Osteoblast (primary cell): ENCODE measurements at regions not wholly inside any gene's neighbourhood (a gene's known extent, or its start where the extent isn't known, plus 50 kb on each side); places are given as distances from the start of the nearest gene placed in this dataset.

Experiments
- DNase-seq: peaks from one replicate; pipeline ENCODE4 v3.0.0; 2011; ENCODE audit warnings: low spot score, mixed read lengths; ENCODE audit not compliant: insufficient read length; ENCODE audit errors: missing footprints
- H2AFZ ChIP-seq: 2 replicates; pipeline ENCODE4 v1.6.0; 2011; ENCODE audit warnings: mild to moderate bottlenecking, low read length
- H3K27ac ChIP-seq: 2 replicates; pipeline ENCODE4 v1.5.1; 2011; ENCODE audit warnings: mild to moderate bottlenecking, low read depth, low read length, moderate library complexity
- H3K27me3 ChIP-seq: 2 replicates; pipeline ENCODE4 v1.6.0; 2012; ENCODE audit warnings: mild to moderate bottlenecking, control low read depth, inconsistent platforms, low read length, moderate library complexity; ENCODE audit not compliant: insufficient read depth
- H3K36me3 ChIP-seq: 2 replicates; pipeline ENCODE4 v1.5.1; 2011; ENCODE audit warnings: mild to moderate bottlenecking, low read length, control low read depth, moderate library complexity; ENCODE audit not compliant: insufficient read depth
- H3K4me1 ChIP-seq: 2 replicates; pipeline ENCODE4 v1.5.1; 2011; ENCODE audit warnings: mild to moderate bottlenecking, low read length, control low read depth, moderate library complexity; ENCODE audit not compliant: insufficient read depth
- H3K4me2 ChIP-seq: 2 replicates; pipeline ENCODE4 v1.6.0; 2011; ENCODE audit warnings: mild to moderate bottlenecking, low read length; ENCODE audit not compliant: insufficient read depth
- H3K4me3 ChIP-seq: fragments of 200-600 bp; sonication (generic); 3 replicates; pipeline ENCODE4 v1.5.1; 2012; ENCODE audit warnings: mild to moderate bottlenecking, low read length, inconsistent platforms; ENCODE audit not compliant: insufficient read depth
- H3K79me2 ChIP-seq: 2 replicates; pipeline ENCODE4 v1.6.0; 2012; ENCODE audit warnings: mild to moderate bottlenecking, low read length, control low read depth, inconsistent platforms; ENCODE audit not compliant: insufficient read depth
- H3K9me3 ChIP-seq: 2 replicates; pipeline ENCODE4 v1.5.1; 2011; ENCODE audit warnings: low read depth, low read length, control low read depth
- H4K20me1 ChIP-seq: 2 replicates; pipeline ENCODE4 v1.6.0; 2012; ENCODE audit warnings: mild to moderate bottlenecking, low read length, control low read depth; ENCODE audit not compliant: insufficient read depth
- CTCF ChIP-seq: IDR thresholded peaks from 2 replicates; pipeline ENCODE4 v1.5.1; 2011; ENCODE audit warnings: mild to moderate bottlenecking, low read depth, low read length, moderate library complexity; ENCODE audit errors: extremely low read depth

- no peak for TF ChIP-seq CTCF
- H3K36me3 ChIP-seq: no peaks in the 10 kb centered on the region
- no peaks in the 10 kb centered on the region for H3K9me3 ChIP-seq
- H4K20me1 ChIP-seq: no peaks in the 10 kb centered on the region
- H3K27ac ChIP-seq: no peak overlapping the region
- H3K4me3 ChIP-seq: no peak overlapping the region
- no peak overlapping the region for H2AFZ ChIP-seq
- no peaks in the 10 kb centered on the region for H3K27me3 ChIP-seq
- no peaks in the 10 kb centered on the region for H3K79me2 ChIP-seq
- DNase-seq: no peak
- peak overlapping the region; percentile 23 for H3K4me2 ChIP-seq
- no peaks in the 10 kb centered on the region for H3K4me1 ChIP-seq
Observed at GRCh38 chr2:8021921-8022320, 659.9 kb upstream of the ID2 start.

GRCh38 chr2:8022908-8023640 is 658.8 kb upstream of the ID2 start:
- Histone ChIP-seq H3K4me2 (no peak overlapping the region), H3K79me2 (no peaks in the 10 kb centered on the region), H3K27me3 (no peaks in the 10 kb centered on the region), H3K4me1 (no peaks in the 10 kb centered on the region), H3K9me3 (no peaks in the 10 kb centered on the region), H3K4me3 (no peak overlapping the region), H3K27ac (no peak overlapping the region), H4K20me1 (no peaks in the 10 kb centered on the region), H2AFZ (no peak overlapping the region), H3K36me3 (no peaks in the 10 kb centered on the region)
- no peak for TF ChIP-seq CTCF
- no peak for DNase-seq

DNA sequence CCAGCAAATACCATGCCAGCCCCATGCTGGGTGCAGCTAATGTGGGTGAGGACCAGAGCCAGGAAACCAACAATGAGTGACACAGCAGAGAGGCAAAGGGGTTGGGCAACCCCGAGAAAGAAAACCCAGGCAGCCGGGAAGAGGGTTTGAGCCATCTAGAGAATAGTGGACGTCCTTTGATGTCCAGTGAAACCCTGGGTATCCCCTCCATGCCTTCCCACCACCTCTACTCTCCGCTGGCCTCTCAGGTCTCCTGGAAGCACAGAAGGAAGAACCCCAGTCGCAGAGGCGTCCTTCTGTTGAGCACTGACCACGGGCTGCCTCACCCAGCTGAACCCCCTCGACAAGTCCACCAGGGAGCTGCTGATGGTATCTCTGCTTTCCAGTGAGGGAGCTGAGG is 657.4 kb upstream of the ID2 start:
- no peak overlapping the region for H3K4me2 ChIP-seq
- H3K9me3 ChIP-seq: no peaks in the 10 kb centered on the region
- H3K79me2 ChIP-seq: no peaks in the 10 kb centered on the region
- no peak overlapping the region for H3K27ac ChIP-seq
- DNase-seq: no peak
- no peaks in the 10 kb centered on the region for H3K36me3 ChIP-seq
- no peaks in the 10 kb centered on the region for H3K4me1 ChIP-seq
- H2AFZ ChIP-seq: no peak overlapping the region
- TF ChIP-seq CTCF: no peak
- H3K27me3 ChIP-seq: no peaks in the 10 kb centered on the region
- H3K4me3 ChIP-seq: no peak overlapping the region
- H4K20me1 ChIP-seq: no peaks in the 10 kb centered on the region

GRCh38 chr2:8026381-8026780 is 655.5 kb upstream of the ID2 start:
- H3K4me1 ChIP-seq: no peaks in the 10 kb centered on the region

More at GRCh38 chr2:8026381-8026780, 655.5 kb upstream of the ID2 start:
- Histone ChIP-seq H3K36me3 (no peaks in the 10 kb centered on the region), H3K79me2 (no peaks in the 10 kb centered on the region), H4K20me1 (no peaks in the 10 kb centered on the region), H3K27me3 (no peaks in the 10 kb centered on the region), H3K4me3 (no peak overlapping the region), H3K27ac (no peak overlapping the region), H3K4me2 (no peak overlapping the region), H2AFZ (no peak overlapping the region), H3K9me3 (no peaks in the 10 kb centered on the region)
- no peak for TF ChIP-seq CTCF
- DNase-seq: no peak
